ENCODE measurements at regions not wholly inside any gene's neighbourhood (a gene's known extent, or its start where the extent isn't known, plus 50 kb on each side); places are given as distances from the start of the nearest gene placed in this dataset.

- no peak overlapping the region for H2AFZ ChIP-seq (ENCODE audit: insufficient read depth, low read depth, low read length, poor library complexity, severe bottlenecking)
- H3K9ac ChIP-seq (ENCODE audit: low read length): no peak overlapping the region
- intact Hi-C loops (cut with micrococcal nuclease): no loop called here
- TF ChIP-seq EZH2 (IDR thresholded peaks at IDR 0.05; ENCODE audit: borderline replicate concordance, insufficient read depth, low read depth, low read length, poor library complexity, severe bottlenecking): no peak
- no peak for TF ChIP-seq CTCF (IDR thresholded peaks at IDR 0.05)
- Mint-ChIP-seq H3K27ac (no peak overlapping the region), H3K4me3 (no peak overlapping the region), H3K27me3 (no peaks in the 10 kb centered on the region), H3K4me1 (no peaks in the 10 kb centered on the region), H3K9me3 (ENCODE audit: insufficient read depth) (no peaks in the 10 kb centered on the region)
- POLR2A ChIA-PET: no interaction called here
- DNase-seq: no peak
- H3K4me1 ChIP-seq (ENCODE audit: control insufficient read depth in 2 of 2, insufficient read depth in 2 of 2, low read length in 2 of 2): no peaks in the 10 kb centered on the region
- CTCF ChIA-PET: no interaction called here
- 100% methylated on average over 2 of the region's 5 CpGs for WGBS (ENCODE audit: insufficient coverage)
- H3K9me3 ChIP-seq (ENCODE audit: control extremely low read depth in 1 of 3, control insufficient read depth in 2 of 3, insufficient read depth in 1 of 3, low read length in 2 of 3): no peaks in the 10 kb centered on the region
- no peak overlapping the region for H3K27ac ChIP-seq (ENCODE audit: low read length in 2 of 2)
- no peak overlapping the region for H3K4me3 ChIP-seq (ENCODE audit: control extremely low read depth in 1 of 5, extremely low read depth in 1 of 5, insufficient read depth in 1 of 5, low read depth in 2 of 5, low read length in 4 of 5)
- no peaks in the 10 kb centered on the region for H4K20me1 ChIP-seq (ENCODE audit: control insufficient read depth, insufficient read depth, low read length, poor library complexity, severe bottlenecking)
- H3K27me3 ChIP-seq (replicated peaks in 1 of 4; ENCODE audit: control extremely low read depth in 1 of 4, control insufficient read depth in 3 of 4, insufficient read depth in 4 of 4, low read length in 3 of 4): no peaks in the 10 kb centered on the region
- H3K36me3 ChIP-seq (replicated peaks in 1 of 2; ENCODE audit: control extremely low read depth in 1 of 2, control insufficient read depth in 1 of 2, extremely low read depth in 1 of 2, insufficient read depth in 2 of 2, low read length in 1 of 2): no peaks in the 10 kb centered on the region
- no peaks in the 10 kb centered on the region for H3K79me2 ChIP-seq (ENCODE audit: control insufficient read depth, insufficient read depth, low read length)
- no peak overlapping the region for H3K4me2 ChIP-seq (replicated peaks; ENCODE audit: low read depth, low read length, poor library complexity, severe bottlenecking)
- ATAC-seq (ENCODE audit: low read depth): no peak
Measured at GRCh38 chr2:126312579-126312978, 343.4 kb upstream of the GYPC start.

- WGBS (ENCODE audit: insufficient coverage): no CpG with 5 or more reads among the region's 1 CpG
- DNase-seq (no peak), ATAC-seq (ENCODE audit: low read depth) (no peak)
- CTCF ChIA-PET: no interaction called here
- Histone ChIP-seq H3K4me2 (replicated peaks; ENCODE audit: low read depth, low read length, poor library complexity, severe bottlenecking) (no peak overlapping the region), H2AFZ (ENCODE audit: insufficient read depth, low read depth, low read length, poor library complexity, severe bottlenecking) (no peak overlapping the region), H3K4me3 (ENCODE audit: control extremely low read depth in 1 of 5, extremely low read depth in 1 of 5, insufficient read depth in 1 of 5, low read depth in 2 of 5, low read length in 4 of 5) (no peak overlapping the region), H4K20me1 (ENCODE audit: control insufficient read depth, insufficient read depth, low read length, poor library complexity, severe bottlenecking) (no peaks in the 10 kb centered on the region), H3K36me3 (replicated peaks in 1 of 2; ENCODE audit: control extremely low read depth in 1 of 2, control insufficient read depth in 1 of 2, extremely low read depth in 1 of 2, insufficient read depth in 2 of 2, low read length in 1 of 2) (no peaks in the 10 kb centered on the region), H3K4me1 (ENCODE audit: control insufficient read depth in 2 of 2, insufficient read depth in 2 of 2, low read length in 2 of 2) (no peaks in the 10 kb centered on the region), H3K9me3 (ENCODE audit: control extremely low read depth in 1 of 3, control insufficient read depth in 2 of 3, insufficient read depth in 1 of 3, low read length in 2 of 3) (no peaks in the 10 kb centered on the region), H3K27ac (ENCODE audit: low read length in 2 of 2) (no peak overlapping the region), H3K9ac (ENCODE audit: low read length) (no peak overlapping the region), H3K27me3 (replicated peaks in 1 of 4; ENCODE audit: control extremely low read depth in 1 of 4, control insufficient read depth in 3 of 4, insufficient read depth in 4 of 4, low read length in 3 of 4) (no peaks in the 10 kb centered on the region), H3K79me2 (ENCODE audit: control insufficient read depth, insufficient read depth, low read length) (no peaks in the 10 kb centered on the region)
- Mint-ChIP-seq H3K4me3 (no peak overlapping the region), H3K4me1 (no peaks in the 10 kb centered on the region), H3K27ac (no peak overlapping the region), H3K27me3 (no peaks in the 10 kb centered on the region), H3K9me3 (ENCODE audit: insufficient read depth) (no peaks in the 10 kb centered on the region)
- TF ChIP-seq EZH2 (IDR thresholded peaks at IDR 0.05; ENCODE audit: borderline replicate concordance, insufficient read depth, low read depth, low read length, poor library complexity, severe bottlenecking): no peak
- no peak for TF ChIP-seq CTCF (IDR thresholded peaks at IDR 0.05)
- intact Hi-C loops (cut with micrococcal nuclease): no loop called here
- POLR2A ChIA-PET: no interaction called here
Measured at GRCh38 chr2:126315828-126316227, 340.1 kb upstream of the GYPC start.
